GM23338 (cell line): ENCODE measurements at regions not wholly inside any gene's neighbourhood (a gene's known extent, or its start where the extent isn't known, plus 50 kb on each side); places are given as distances from the start of the nearest gene placed in this dataset.

Experiments used
- ATAC-seq: fragments of 200-7000 bp; cut with Tn5 transposase; 3 replicates; pipeline ENCODE4 v1.9.1; 2020
- DNase-seq: peaks from one replicate; pipeline ENCODE4 v3.0.0-alpha.2; 2015; ENCODE audit warnings: low spot score
- H2AFZ ChIP-seq: fragments of 200-600 bp; sonication (generic); 2 replicates; pipeline ENCODE4 v1.8.0; 2016; ENCODE audit warnings: antibody characterized with exemption, mild to moderate bottlenecking, moderate library complexity
- H3F3A ChIP-seq: fragments of 200-600 bp; sonication (generic); replicated peaks from 2 replicates; pipeline ENCODE4 v1.8.0; 2017; ENCODE audit warnings: antibody characterized with exemption, mixed run types, low read depth
- H3K27ac ChIP-seq: fragments of 200-600 bp; sonication (generic); 2 replicates; pipeline ENCODE4 v1.6.1; 2016; ENCODE audit warnings: low read depth
- H3K27me3 ChIP-seq: fragments of 200-600 bp; sonication (generic); 2 replicates; pipeline ENCODE4 v1.8.0; 2016; ENCODE audit warnings: mild to moderate bottlenecking, mixed run types, moderate library complexity; ENCODE audit not compliant: insufficient read depth
- H3K36me3 ChIP-seq: fragments of 200-600 bp; sonication (generic); 2 replicates; pipeline ENCODE4 v1.8.0; 2016; ENCODE audit warnings: mild to moderate bottlenecking; ENCODE audit not compliant: insufficient read depth
- H3K4me1 ChIP-seq: fragments of 200-600 bp; sonication (generic); 2 replicates; pipeline ENCODE4 v1.8.0; 2016; ENCODE audit warnings: mild to moderate bottlenecking, moderate library complexity; ENCODE audit not compliant: insufficient read depth
- H3K4me2 ChIP-seq: fragments of 200-600 bp; sonication (generic); 2 replicates; pipeline ENCODE4 v1.7.1; 2017; ENCODE audit warnings: mixed run types
- H3K4me3 ChIP-seq: fragments of 200-600 bp; sonication (generic); 2 replicates; pipeline ENCODE4 v1.6.1; 2016; ENCODE audit warnings: mixed run types
- H3K79me2 ChIP-seq: fragments of 200-600 bp; sonication (generic); replicated peaks from 2 replicates; pipeline ENCODE4 v1.8.0; 2017; ENCODE audit warnings: mild to moderate bottlenecking; ENCODE audit not compliant: insufficient read depth
- H3K9me2 ChIP-seq: fragments of 200-600 bp; sonication (generic); 2 replicates; pipeline ENCODE4 v1.8.0; 2017; ENCODE audit not compliant: insufficient read depth
- H4K20me1 ChIP-seq: fragments of 200-600 bp; sonication (generic); replicated peaks from 2 replicates; pipeline ENCODE4 v1.8.0; 2017; ENCODE audit warnings: mild to moderate bottlenecking; ENCODE audit not compliant: insufficient read depth
- H3K27ac Mint-ChIP-seq: 2 replicates; pipeline ENCODE4 v1.8.0; 2020; ENCODE audit warnings: inconsistent platforms, mild to moderate bottlenecking, moderate library complexity, mixed read lengths
- H3K27me3 Mint-ChIP-seq: 3 replicates; pipeline ENCODE4 v1.8.0; 2022; ENCODE audit warnings: low read depth, mild to moderate bottlenecking, moderate library complexity, mixed read lengths, inconsistent platforms; ENCODE audit not compliant: insufficient read depth, poor library complexity
- H3K36me3 Mint-ChIP-seq: 3 replicates; pipeline ENCODE4 v1.8.0; 2021; ENCODE audit warnings: low read depth, mild to moderate bottlenecking, inconsistent platforms, moderate library complexity, mixed read lengths
- H3K4me1 Mint-ChIP-seq: 3 replicates; pipeline ENCODE4 v1.8.0; 2020; ENCODE audit warnings: mild to moderate bottlenecking, inconsistent platforms, mixed read lengths
- H3K4me3 Mint-ChIP-seq: 3 replicates; pipeline ENCODE4 v1.8.0; 2021; ENCODE audit warnings: moderate library complexity, mild to moderate bottlenecking, inconsistent platforms, mixed read lengths
- H3K9me3 Mint-ChIP-seq: 3 replicates; pipeline ENCODE4 v1.8.0; 2020; ENCODE audit warnings: moderate library complexity, mild to moderate bottlenecking, inconsistent platforms, mixed read lengths
- CTCF ChIP-seq, 2 experiments: fragments of 200-600 bp in 1 of 2; sonication (generic) in 1 of 2; conservative IDR thresholded peaks; 2 replicates each; pipeline versions ENCODE4 v1.5.1 to v1.6.1; 2016 to 2017; ENCODE audit warnings: antibody characterized with exemption in 2 of 2, low read depth in 2 of 2, mild to moderate bottlenecking in 2 of 2, moderate library complexity in 1 of 2
- ETS1 ChIP-seq: IDR thresholded peaks from 2 replicates; pipeline ENCODE4 v1.6.1; 2016; ENCODE audit warnings: antibody characterized with exemption
- EZH2phosphoT487 ChIP-seq: fragments of 200-600 bp; sonication (generic); IDR thresholded peaks from one replicate; pipeline ENCODE4 v1.8.1; 2018; ENCODE audit warnings: antibody characterized with exemption; ENCODE audit not compliant: unreplicated experiment
- POLR2AphosphoS5 ChIP-seq: IDR thresholded peaks from 2 replicates; pipeline ENCODE4 v1.6.1; 2016; ENCODE audit warnings: antibody characterized with exemption, low read depth
- REST ChIP-seq: IDR thresholded peaks from one replicate; pipeline ENCODE4 v1.6.1; 2018; ENCODE audit warnings: antibody characterized with exemption; ENCODE audit not compliant: unreplicated experiment
- ZNF331 ChIP-seq: fragments of 250-450 bp; sonication (Bioruptor Pico); IDR thresholded peaks from 2 replicates; pipeline ENCODE4 v1.5.0; 2020; ENCODE audit warnings: low read depth, mild to moderate bottlenecking, moderate library complexity

GRCh38 chr1:182189535-182190066, 128.1 kb upstream of the ZNF648 start:
- Mint-ChIP-seq H3K9me3 (no peaks in the 10 kb centered on the region), H3K27ac (no peak overlapping the region)
- no peak for ATAC-seq

More at GRCh38 chr1:182189535-182190066, 128.1 kb upstream of the ZNF648 start:
- Histone ChIP-seq H3K4me1 (no peaks in the 10 kb centered on the region), H3K9me2 (peaks cover 11% of the 10 kb centered on the region; the same call in 1 of the 2 replicates), H3K27ac (no peak overlapping the region), H4K20me1 (no peaks in the 10 kb centered on the region), H3F3A (no peaks in the 10 kb centered on the region), H2AFZ (no peak overlapping the region), H3K36me3 (no peaks in the 10 kb centered on the region), H3K4me2 (no peak overlapping the region), H3K79me2 (no peaks in the 10 kb centered on the region), H3K4me3 (no peak overlapping the region), H3K27me3 (no peaks in the 10 kb centered on the region)
- Mint-ChIP-seq H3K36me3 (no peaks in the 10 kb centered on the region), H3K4me1 (no peaks in the 10 kb centered on the region), H3K27me3 (peaks cover 2% of the 10 kb centered on the region), H3K4me3 (no peak overlapping the region)
- DNase-seq: no peak
- TF ChIP-seq ETS1 (no peak), POLR2AphosphoS5 (no peak), CTCF (conservative IDR thresholded peaks at IDR 0.05; ENCODE audit: low read depth in 2 of 2) (no peak), ZNF331 (no peak), EZH2phosphoT487 (no peak), REST (no peak)
